ENCODE measurements at regions not wholly inside any gene's neighbourhood (a gene's known extent, or its start where the extent isn't known, plus 50 kb on each side); places are given as distances from the start of the nearest gene placed in this dataset.

GRCh38 chr6:51450248-51450957, 631.7 kb downstream of the TFAP2B start:
- Mint-ChIP-seq H3K27ac (ENCODE audit: unreplicated experiment) (no peak overlapping the region), H3K4me3 (ENCODE audit: unreplicated experiment) (no peak overlapping the region), H3K27me3 (ENCODE audit: unreplicated experiment) (no peaks in the 10 kb centered on the region), H3K4me1 (ENCODE audit: low read depth, unreplicated experiment) (no peaks in the 10 kb centered on the region), H3K9me3 (ENCODE audit: unreplicated experiment) (no peaks in the 10 kb centered on the region), H3K36me3 (ENCODE audit: unreplicated experiment) (no peaks in the 10 kb centered on the region)
- no peak for DNase-seq
- TF ChIP-seq, protein P1, sequence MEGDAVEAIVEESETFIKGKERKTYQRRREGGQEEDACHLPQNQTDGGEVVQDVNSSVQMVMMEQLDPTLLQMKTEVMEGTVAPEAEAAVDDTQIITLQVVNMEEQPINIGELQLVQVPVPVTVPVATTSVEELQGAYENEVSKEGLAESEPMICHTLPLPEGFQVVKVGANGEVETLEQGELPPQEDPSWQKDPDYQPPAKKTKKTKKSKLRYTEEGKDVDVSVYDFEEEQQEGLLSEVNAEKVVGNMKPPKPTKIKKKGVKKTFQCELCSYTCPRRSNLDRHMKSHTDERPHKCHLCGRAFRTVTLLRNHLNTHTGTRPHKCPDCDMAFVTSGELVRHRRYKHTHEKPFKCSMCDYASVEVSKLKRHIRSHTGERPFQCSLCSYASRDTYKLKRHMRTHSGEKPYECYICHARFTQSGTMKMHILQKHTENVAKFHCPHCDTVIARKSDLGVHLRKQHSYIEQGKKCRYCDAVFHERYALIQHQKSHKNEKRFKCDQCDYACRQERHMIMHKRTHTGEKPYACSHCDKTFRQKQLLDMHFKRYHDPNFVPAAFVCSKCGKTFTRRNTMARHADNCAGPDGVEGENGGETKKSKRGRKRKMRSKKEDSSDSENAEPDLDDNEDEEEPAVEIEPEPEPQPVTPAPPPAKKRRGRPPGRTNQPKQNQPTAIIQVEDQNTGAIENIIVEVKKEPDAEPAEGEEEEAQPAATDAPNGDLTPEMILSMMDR (IDR thresholded peaks at IDR 0.05; ENCODE audit: partially characterized antibody, unreplicated experiment) = no peak

DNA sequence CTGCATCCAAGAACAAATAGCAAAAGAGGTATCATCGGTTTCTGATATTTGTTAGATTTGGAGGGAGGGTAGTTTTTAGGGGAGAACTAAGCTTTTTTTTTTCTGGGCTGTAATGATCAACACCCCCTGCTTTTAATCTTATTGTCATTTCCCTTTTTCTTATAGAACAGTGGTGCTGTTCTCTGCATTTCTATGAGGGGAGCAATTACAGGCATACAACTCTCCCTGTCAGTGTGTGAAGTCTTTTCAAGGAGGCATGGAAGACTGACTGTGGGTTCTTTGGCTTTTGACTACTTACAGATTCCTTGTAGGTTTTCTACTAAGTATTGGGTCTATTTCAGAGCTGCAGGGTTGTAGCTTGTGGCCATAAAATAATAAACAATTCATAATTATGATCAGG, 632.3 kb downstream of the TFAP2B start:
- no peaks in the 10 kb centered on the region for H3K27me3 Mint-ChIP-seq (ENCODE audit: unreplicated experiment)
- DNase-seq = no peak
- H3K36me3 Mint-ChIP-seq (ENCODE audit: unreplicated experiment) = no peaks in the 10 kb centered on the region
- H3K4me3 Mint-ChIP-seq (ENCODE audit: unreplicated experiment) = no peak overlapping the region
- TF ChIP-seq, protein P1 (IDR thresholded peaks at IDR 0.05; ENCODE audit: partially characterized antibody, unreplicated experiment) = no peak
- H3K4me1 Mint-ChIP-seq (ENCODE audit: low read depth, unreplicated experiment) = no peaks in the 10 kb centered on the region
- no peaks in the 10 kb centered on the region for H3K9me3 Mint-ChIP-seq (ENCODE audit: unreplicated experiment)
- no peak overlapping the region for H3K27ac Mint-ChIP-seq (ENCODE audit: unreplicated experiment)

GRCh38 chr6:51456282-51456681, 631.1 kb downstream of the PKHD1 start:
- no peaks in the 10 kb centered on the region for H3K4me1 Mint-ChIP-seq (ENCODE audit: low read depth, unreplicated experiment)
- no peaks in the 10 kb centered on the region for H3K36me3 Mint-ChIP-seq (ENCODE audit: unreplicated experiment)
- no peaks in the 10 kb centered on the region for H3K9me3 Mint-ChIP-seq (ENCODE audit: unreplicated experiment)
- no peak for DNase-seq
- no peak overlapping the region for H3K4me3 Mint-ChIP-seq (ENCODE audit: unreplicated experiment)
- TF ChIP-seq, protein P1 (IDR thresholded peaks at IDR 0.05; ENCODE audit: partially characterized antibody, unreplicated experiment) = no peak
- no peak overlapping the region for H3K27ac Mint-ChIP-seq (ENCODE audit: unreplicated experiment)
- no peaks in the 10 kb centered on the region for H3K27me3 Mint-ChIP-seq (ENCODE audit: unreplicated experiment)

DNA sequence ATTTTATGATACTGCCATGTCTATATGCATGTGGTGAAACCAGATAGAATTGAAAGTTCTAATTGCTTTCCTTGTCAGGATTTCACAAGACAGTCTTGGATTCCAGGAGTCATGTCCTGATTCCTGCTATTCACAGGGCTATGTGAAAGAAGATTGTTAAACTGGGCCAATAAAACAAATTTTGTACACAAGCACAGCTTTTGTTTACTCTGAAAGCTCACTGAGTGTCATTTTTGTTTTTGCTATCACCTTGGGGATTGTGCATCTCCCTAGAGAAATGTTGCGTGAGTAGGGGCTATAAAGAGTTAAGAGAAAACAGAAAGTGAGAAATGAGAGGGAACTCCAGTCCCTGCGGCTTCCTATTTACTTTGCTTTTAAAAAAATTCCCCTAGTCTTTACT, 627.5 kb downstream of the PKHD1 start:
- DNase-seq = no peak
- Mint-ChIP-seq H3K27me3 (ENCODE audit: unreplicated experiment) (no peaks in the 10 kb centered on the region), H3K27ac (ENCODE audit: unreplicated experiment) (no peak overlapping the region), H3K4me1 (ENCODE audit: low read depth, unreplicated experiment) (no peaks in the 10 kb centered on the region), H3K36me3 (ENCODE audit: unreplicated experiment) (no peaks in the 10 kb centered on the region), H3K4me3 (ENCODE audit: unreplicated experiment) (no peak overlapping the region), H3K9me3 (ENCODE audit: unreplicated experiment) (no peaks in the 10 kb centered on the region)
- TF ChIP-seq, protein P1 (IDR thresholded peaks at IDR 0.05; ENCODE audit: partially characterized antibody, unreplicated experiment) = no peak

DNA sequence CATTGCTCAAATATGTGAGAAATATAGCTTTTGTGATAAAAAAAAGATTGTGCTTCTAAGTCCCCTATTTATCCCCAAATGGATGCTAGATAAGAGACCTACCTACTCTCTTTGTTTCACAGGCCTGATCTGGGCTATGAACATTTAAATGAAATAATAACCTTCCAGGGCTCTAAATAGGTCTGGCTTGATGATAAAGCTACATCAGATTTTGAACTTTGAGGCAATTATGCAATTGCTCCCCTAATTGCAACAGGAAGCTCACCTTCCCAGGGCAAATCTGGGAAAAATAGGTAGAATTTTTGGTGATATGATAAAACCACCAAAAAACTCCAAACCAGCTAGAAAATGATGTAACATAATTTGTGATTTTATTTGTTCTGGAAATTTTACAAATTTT, 624.5 kb downstream of the PKHD1 start:
- H3K9me3 Mint-ChIP-seq (ENCODE audit: unreplicated experiment) = no peaks in the 10 kb centered on the region
- no peaks in the 10 kb centered on the region for H3K36me3 Mint-ChIP-seq (ENCODE audit: unreplicated experiment)
- no peaks in the 10 kb centered on the region for H3K27me3 Mint-ChIP-seq (ENCODE audit: unreplicated experiment)
- no peak overlapping the region for H3K27ac Mint-ChIP-seq (ENCODE audit: unreplicated experiment)
- TF ChIP-seq, protein P1 (IDR thresholded peaks at IDR 0.05; ENCODE audit: partially characterized antibody, unreplicated experiment) = no peak
- DNase-seq = no peak
- H3K4me3 Mint-ChIP-seq (ENCODE audit: unreplicated experiment) = no peak overlapping the region
- H3K4me1 Mint-ChIP-seq (ENCODE audit: low read depth, unreplicated experiment) = no peaks in the 10 kb centered on the region

All from glutamatergic neuron (in vitro differentiated cells).